ENCODE measurements at regions not wholly inside any gene's neighbourhood (a gene's known extent, or its start where the extent isn't known, plus 50 kb on each side); places are given as distances from the start of the nearest gene placed in this dataset.

DNA sequence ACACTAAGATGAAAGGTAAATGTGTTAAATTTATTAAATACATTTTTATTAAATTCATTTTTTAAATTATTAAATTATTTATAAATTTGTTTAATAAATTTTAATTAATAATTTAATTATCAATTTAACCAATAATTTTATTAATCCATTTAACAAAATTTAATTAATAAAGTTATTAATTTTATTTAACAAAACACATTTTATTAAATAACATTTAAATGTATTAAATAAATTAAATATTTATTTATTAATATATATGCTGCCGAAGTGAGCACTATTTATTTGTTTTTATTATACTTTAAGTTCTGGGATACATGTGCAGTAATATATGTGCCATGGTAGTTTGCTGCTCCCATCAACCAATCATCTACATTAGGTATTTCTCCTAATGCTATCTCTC, 719.5 kb downstream of the TRIML1 start:
- TF ChIP-seq POLR2AphosphoS5 (IDR thresholded peaks at IDR 0.05; ENCODE audit: low read depth, low read length) (no peak), SIN3A (IDR thresholded peaks at IDR 0.05; ENCODE audit: borderline replicate concordance, insufficient read depth, low read length) (no peak), FOXP2 (optimal IDR thresholded peaks at IDR 0.05; ENCODE audit: borderline replicate concordance, extremely low read depth, extremely low read length, insufficient read depth) (no peak), TAF1 (IDR thresholded peaks at IDR 0.05; ENCODE audit: borderline replicate concordance, insufficient read depth, low read length) (no peak)
- TF ChIP-seq, protein P1, sequence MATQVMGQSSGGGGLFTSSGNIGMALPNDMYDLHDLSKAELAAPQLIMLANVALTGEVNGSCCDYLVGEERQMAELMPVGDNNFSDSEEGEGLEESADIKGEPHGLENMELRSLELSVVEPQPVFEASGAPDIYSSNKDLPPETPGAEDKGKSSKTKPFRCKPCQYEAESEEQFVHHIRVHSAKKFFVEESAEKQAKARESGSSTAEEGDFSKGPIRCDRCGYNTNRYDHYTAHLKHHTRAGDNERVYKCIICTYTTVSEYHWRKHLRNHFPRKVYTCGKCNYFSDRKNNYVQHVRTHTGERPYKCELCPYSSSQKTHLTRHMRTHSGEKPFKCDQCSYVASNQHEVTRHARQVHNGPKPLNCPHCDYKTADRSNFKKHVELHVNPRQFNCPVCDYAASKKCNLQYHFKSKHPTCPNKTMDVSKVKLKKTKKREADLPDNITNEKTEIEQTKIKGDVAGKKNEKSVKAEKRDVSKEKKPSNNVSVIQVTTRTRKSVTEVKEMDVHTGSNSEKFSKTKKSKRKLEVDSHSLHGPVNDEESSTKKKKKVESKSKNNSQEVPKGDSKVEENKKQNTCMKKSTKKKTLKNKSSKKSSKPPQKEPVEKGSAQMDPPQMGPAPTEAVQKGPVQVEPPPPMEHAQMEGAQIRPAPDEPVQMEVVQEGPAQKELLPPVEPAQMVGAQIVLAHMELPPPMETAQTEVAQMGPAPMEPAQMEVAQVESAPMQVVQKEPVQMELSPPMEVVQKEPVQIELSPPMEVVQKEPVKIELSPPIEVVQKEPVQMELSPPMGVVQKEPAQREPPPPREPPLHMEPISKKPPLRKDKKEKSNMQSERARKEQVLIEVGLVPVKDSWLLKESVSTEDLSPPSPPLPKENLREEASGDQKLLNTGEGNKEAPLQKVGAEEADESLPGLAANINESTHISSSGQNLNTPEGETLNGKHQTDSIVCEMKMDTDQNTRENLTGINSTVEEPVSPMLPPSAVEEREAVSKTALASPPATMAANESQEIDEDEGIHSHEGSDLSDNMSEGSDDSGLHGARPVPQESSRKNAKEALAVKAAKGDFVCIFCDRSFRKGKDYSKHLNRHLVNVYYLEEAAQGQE (IDR thresholded peaks at IDR 0.05; ENCODE audit: insufficient read depth in 1 of 2, low read depth in 2 of 2, low read length in 2 of 2), result no peak

DNA sequence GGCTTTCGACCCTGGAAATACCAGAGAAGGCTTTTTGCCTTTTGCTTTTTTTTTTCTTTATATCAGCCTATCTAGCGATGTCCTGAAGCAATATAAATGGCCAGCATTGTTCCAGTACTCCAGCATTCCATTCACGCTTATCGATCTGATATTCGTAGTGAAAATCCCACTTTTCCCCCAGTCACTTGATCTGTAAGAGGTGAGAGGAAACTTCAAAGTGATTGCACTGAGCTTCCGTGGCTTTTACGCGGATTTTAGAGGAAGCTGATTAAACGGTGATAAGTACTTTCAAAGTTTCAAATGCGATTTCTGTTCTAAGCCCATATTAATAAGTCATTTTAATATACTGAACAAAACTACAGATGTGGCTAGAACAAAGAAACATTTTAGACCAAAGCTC, 725.5 kb downstream of the TRIML1 start:
- TF ChIP-seq SIN3A (IDR thresholded peaks at IDR 0.05; ENCODE audit: borderline replicate concordance, insufficient read depth, low read length), result no peak
- TF ChIP-seq FOXP2 (optimal IDR thresholded peaks at IDR 0.05; ENCODE audit: borderline replicate concordance, extremely low read depth, extremely low read length, insufficient read depth), result no peak

GRCh38 chr4:188867796-188868195, 728.6 kb downstream of the TRIML1 start:
- TF ChIP-seq FOXP2 (optimal IDR thresholded peaks at IDR 0.05; ENCODE audit: borderline replicate concordance, extremely low read depth, extremely low read length, insufficient read depth) (no peak), TAF1 (IDR thresholded peaks at IDR 0.05; ENCODE audit: borderline replicate concordance, insufficient read depth, low read length) (no peak), SIN3A (IDR thresholded peaks at IDR 0.05; ENCODE audit: borderline replicate concordance, insufficient read depth, low read length) (no peak), POLR2AphosphoS5 (IDR thresholded peaks at IDR 0.05; ENCODE audit: low read depth, low read length) (no peak)
- TF ChIP-seq, protein P1 (IDR thresholded peaks at IDR 0.05; ENCODE audit: insufficient read depth in 1 of 2, low read depth in 2 of 2, low read length in 2 of 2), result no peak

DNA sequence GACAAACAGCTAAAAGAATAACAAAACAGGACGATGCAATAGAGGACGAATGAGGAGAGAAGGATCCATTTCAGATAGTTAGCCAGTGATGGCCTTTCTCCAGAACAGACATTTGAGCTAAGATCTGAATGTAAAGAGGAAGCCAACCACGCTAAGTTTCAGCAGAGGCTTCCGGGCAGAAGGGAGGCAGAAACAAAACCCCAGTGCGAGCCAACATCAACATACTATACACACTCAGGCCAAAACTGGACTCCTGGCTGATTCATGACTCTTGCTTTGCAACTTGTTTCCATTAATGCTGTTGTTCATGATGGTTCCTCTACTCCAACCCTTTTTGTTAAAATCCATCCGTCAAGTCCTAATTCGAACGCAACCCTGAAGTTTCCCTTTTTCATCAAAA, 730.3 kb downstream of the TRIML1 start:
- TF ChIP-seq, protein P1 (IDR thresholded peaks at IDR 0.05; ENCODE audit: insufficient read depth in 1 of 2, low read depth in 2 of 2, low read length in 2 of 2), result peak in 1 of 2 experiments; percentile 25; a peak in 1 of 4 replicates
- no peak for TF ChIP-seq SIN3A (IDR thresholded peaks at IDR 0.05; ENCODE audit: borderline replicate concordance, insufficient read depth, low read length)
- no peak for TF ChIP-seq TAF1 (IDR thresholded peaks at IDR 0.05; ENCODE audit: borderline replicate concordance, insufficient read depth, low read length)
- TF ChIP-seq FOXP2 (optimal IDR thresholded peaks at IDR 0.05; ENCODE audit: borderline replicate concordance, extremely low read depth, extremely low read length, insufficient read depth), result no peak

- TF ChIP-seq, protein P1 (IDR thresholded peaks at IDR 0.05; ENCODE audit: insufficient read depth in 1 of 2, low read depth in 2 of 2, low read length in 2 of 2), result no peak
- TF ChIP-seq TAF1 (IDR thresholded peaks at IDR 0.05; ENCODE audit: borderline replicate concordance, insufficient read depth, low read length), result no peak
Measured at GRCh38 chr4:188872809-188873208, 733.6 kb downstream of the TRIML1 start.
